Muscle layer of duodenum (tissue), 2 donors: ENCODE measurements at regions not wholly inside any gene's neighbourhood (a gene's known extent, or its start where the extent isn't known, plus 50 kb on each side); places are given as distances from the start of the nearest gene placed in this dataset.

Experiments
- H3K27ac ChIP-seq: one replicate; pipeline ENCODE4 v1.7.0; 2013; ENCODE audit warnings: mild to moderate bottlenecking, low read length
- H3K27me3 ChIP-seq: one replicate; pipeline ENCODE4 v1.7.0; 2013; ENCODE audit warnings: low read depth, mild to moderate bottlenecking, control low read depth, low read length
- H3K36me3 ChIP-seq, 2 donors: one replicate each; pipeline ENCODE4 v1.7.0; 2013; ENCODE audit warnings: low read length in 2 of 2, control low read depth in 1 of 2, mild to moderate bottlenecking in 1 of 2; ENCODE audit not compliant: insufficient read depth in 2 of 2, control insufficient read depth in 1 of 2
- H3K4me1 ChIP-seq, 2 donors: one replicate each; pipeline ENCODE4 v1.7.0; 2013; ENCODE audit warnings: low read length in 2 of 2, mild to moderate bottlenecking in 2 of 2, control low read depth in 1 of 2, moderate library complexity in 1 of 2; ENCODE audit not compliant: insufficient read depth in 2 of 2, control insufficient read depth in 1 of 2
- H3K4me3 ChIP-seq, 2 donors: one replicate each; pipeline ENCODE4 v1.7.0; 2013; ENCODE audit warnings: low read length in 2 of 2, low read depth in 1 of 2, mild to moderate bottlenecking in 1 of 2
- H3K9me3 ChIP-seq, 2 donors: one replicate each; pipeline ENCODE4 v1.7.0; 2013; ENCODE audit warnings: low read length in 2 of 2, control low read depth in 1 of 2, mild to moderate bottlenecking in 1 of 2; ENCODE audit not compliant: control insufficient read depth in 1 of 2
- donor health status: healthy.

GRCh38 chr10:9602998-9603397 is 1414.7 kb upstream of the CELF2 start:
- Histone ChIP-seq H3K27me3 (no peaks in the 10 kb centered on the region), H3K27ac (no peak overlapping the region), H3K36me3 (no peaks in the 10 kb centered on the region), H3K9me3 (no peaks in the 10 kb centered on the region), H3K4me3 (no peak overlapping the region), H3K4me1 (no peaks in the 10 kb centered on the region)

- Histone ChIP-seq H3K9me3 (no peaks in the 10 kb centered on the region), H3K4me1 (no peaks in the 10 kb centered on the region), H3K27ac (no peak overlapping the region), H3K4me3 (no peak overlapping the region), H3K27me3 (no peaks in the 10 kb centered on the region), H3K36me3 (no peaks in the 10 kb centered on the region)
Measured at GRCh38 chr10:9603972-9604371, 1413.7 kb upstream of the CELF2 start.

- Histone ChIP-seq H3K4me3 (no peak overlapping the region), H3K27me3 (no peaks in the 10 kb centered on the region), H3K4me1 (no peaks in the 10 kb centered on the region), H3K36me3 (no peaks in the 10 kb centered on the region), H3K9me3 (no peaks in the 10 kb centered on the region), H3K27ac (no peak overlapping the region)
Measured at GRCh38 chr10:9605231-9605630, 1412.4 kb upstream of the CELF2 start.

- Histone ChIP-seq H3K9me3 (no peaks in the 10 kb centered on the region), H3K36me3 (no peaks in the 10 kb centered on the region), H3K4me3 (no peak overlapping the region), H3K27ac (no peak overlapping the region), H3K27me3 (no peaks in the 10 kb centered on the region), H3K4me1 (no peaks in the 10 kb centered on the region)
Measured at GRCh38 chr10:9608602-9609001, 1409.1 kb upstream of the CELF2 start.

GRCh38 chr10:9613338-9614075 is 1404.2 kb upstream of the CELF2 start:
- Histone ChIP-seq H3K27me3 (no peaks in the 10 kb centered on the region), H3K36me3 (no peaks in the 10 kb centered on the region), H3K4me3 (no peak overlapping the region), H3K27ac (no peak overlapping the region), H3K4me1 (no peaks in the 10 kb centered on the region), H3K9me3 (no peaks in the 10 kb centered on the region)

- Histone ChIP-seq H3K27me3 (no peaks in the 10 kb centered on the region), H3K9me3 (no peaks in the 10 kb centered on the region), H3K4me3 (no peak overlapping the region), H3K36me3 (no peaks in the 10 kb centered on the region), H3K27ac (no peak overlapping the region), H3K4me1 (no peaks in the 10 kb centered on the region)
Measured at GRCh38 chr10:9615189-9615588, 1402.5 kb upstream of the CELF2 start.

- no peak overlapping the region for H3K4me3 ChIP-seq
- H3K27ac ChIP-seq: no peak overlapping the region
- peaks cover 3 to 7% of the 10 kb centered on the region in 2 donors for H3K4me1 ChIP-seq
- H3K27me3 ChIP-seq: no peaks in the 10 kb centered on the region
- H3K36me3 ChIP-seq: no peaks in the 10 kb centered on the region
- no peaks in the 10 kb centered on the region for H3K9me3 ChIP-seq
Measured at GRCh38 chr10:9621216-9621615, 1396.5 kb upstream of the CELF2 start.

GRCh38 chr10:9625304-9625703 is 1392.4 kb upstream of the CELF2 start:
- no peaks in the 10 kb centered on the region for H3K36me3 ChIP-seq
- no peak overlapping the region for H3K4me3 ChIP-seq
- no peaks in the 10 kb centered on the region for H3K9me3 ChIP-seq
- no peak overlapping the region for H3K27ac ChIP-seq
- H3K4me1 ChIP-seq: peaks cover 3 to 7% of the 10 kb centered on the region in 2 donors
- no peaks in the 10 kb centered on the region for H3K27me3 ChIP-seq

- Histone ChIP-seq H3K4me1 (no peaks in the 10 kb centered on the region), H3K36me3 (no peaks in the 10 kb centered on the region), H3K27me3 (no peaks in the 10 kb centered on the region), H3K9me3 (peaks cover 0 to 4% of the 10 kb centered on the region in 2 donors), H3K4me3 (no peak overlapping the region), H3K27ac (no peak overlapping the region)
Measured at GRCh38 chr10:9634466-9634865, 1383.2 kb upstream of the CELF2 start.

GRCh38 chr10:9635691-9636090 is 1382.0 kb upstream of the CELF2 start:
- Histone ChIP-seq H3K27me3 (no peaks in the 10 kb centered on the region), H3K36me3 (no peaks in the 10 kb centered on the region), H3K9me3 (peaks cover 0 to 4% of the 10 kb centered on the region in 2 donors), H3K4me3 (no peak overlapping the region), H3K4me1 (no peaks in the 10 kb centered on the region), H3K27ac (no peak overlapping the region)

- H3K4me1 ChIP-seq: no peaks in the 10 kb centered on the region
- peaks cover 0 to 4% of the 10 kb centered on the region in 2 donors for H3K9me3 ChIP-seq
- H3K27ac ChIP-seq: no peak overlapping the region
- H3K4me3 ChIP-seq: no peak overlapping the region
- H3K27me3 ChIP-seq: no peaks in the 10 kb centered on the region
- H3K36me3 ChIP-seq: no peaks in the 10 kb centered on the region
Measured at GRCh38 chr10:9636216-9636615, 1381.5 kb upstream of the CELF2 start.

- Histone ChIP-seq H3K4me1 (no peaks in the 10 kb centered on the region), H3K36me3 (no peaks in the 10 kb centered on the region), H3K27ac (no peak overlapping the region), H3K27me3 (no peaks in the 10 kb centered on the region), H3K4me3 (no peak overlapping the region), H3K9me3 (peaks cover 0 to 7% of the 10 kb centered on the region in 2 donors)
Measured at GRCh38 chr10:9643782-9644181, 1373.9 kb upstream of the CELF2 start.
